Activated CD8-positive, alpha-beta T cell treated with anti-CD3 and anti-CD28 coated beads, Interleukin-2, amount 10 ng/mL, durations not matched to agents 7 days and 5 days (primary cell): ENCODE measurements at regions not wholly inside any gene's neighbourhood (a gene's known extent, or its start where the extent isn't known, plus 50 kb on each side); places are given as distances from the start of the nearest gene placed in this dataset.

Experiments
- ATAC-seq: fragments of 150-1000 bp; cut with Tn5 transposase; one replicate; pipeline ENCODE4 v1.10.0; 2021; ENCODE audit warnings: moderate library complexity
- CTCF ChIA-PET: fragments of 350-600 bp; sonication (Branson Sonifier 250); formaldehyde crosslinking; loops from one replicate; lab custom pipeline; 2021; ENCODE audit warnings: antibody characterized with exemption; lab: Charles Lee
- POLR2A ChIA-PET: fragments of 350-600 bp; sonication (Branson Sonifier 250); formaldehyde crosslinking; loops from one replicate; lab custom pipeline; 2021; ENCODE audit warnings: antibody characterized with exemption; lab: Charles Lee
- DNase-seq: peaks from one replicate; pipeline ENCODE4 v3.0.0-alpha.2; 2020
- H3K27ac Mint-ChIP-seq: one replicate; pipeline ENCODE4 v1.8.0; 2021; ENCODE audit warnings: mild to moderate bottlenecking, mixed read lengths
- H3K27me3 Mint-ChIP-seq: one replicate; pipeline ENCODE4 v1.8.0; 2021; ENCODE audit warnings: low read depth, mixed read lengths
- H3K36me3 Mint-ChIP-seq: one replicate; pipeline ENCODE4 v1.8.0; 2021; ENCODE audit warnings: low read depth, mixed read lengths
- H3K4me1 Mint-ChIP-seq: one replicate; pipeline ENCODE4 v1.8.0; 2021; ENCODE audit warnings: low read depth, mixed read lengths
- H3K4me3 Mint-ChIP-seq: one replicate; pipeline ENCODE4 v1.8.0; 2021; ENCODE audit warnings: mild to moderate bottlenecking, mixed read lengths
- H3K9me3 Mint-ChIP-seq: one replicate; pipeline ENCODE4 v1.8.0; 2022; ENCODE audit warnings: mixed read lengths; ENCODE audit not compliant: insufficient read depth

GRCh38 chr3:147002721-147003120, 397.6 kb upstream of the PLSCR5 start:
- ATAC-seq (no peak), DNase-seq (no peak)
- no peaks in the 10 kb centered on the region for H3K9me3 Mint-ChIP-seq
- no peak overlapping the region for H3K27ac Mint-ChIP-seq
- ChIA-PET CTCF (no interaction called here), POLR2A (no interaction called here)
- H3K4me3 Mint-ChIP-seq: no peak overlapping the region
- no peaks in the 10 kb centered on the region for H3K4me1 Mint-ChIP-seq
- H3K36me3 Mint-ChIP-seq: no peaks in the 10 kb centered on the region
- no peaks in the 10 kb centered on the region for H3K27me3 Mint-ChIP-seq

GRCh38 chr3:147000274-147000673, 395.1 kb upstream of the PLSCR5 start:
- DNase-seq (no peak), ATAC-seq (no peak)
- H3K4me1 Mint-ChIP-seq: no peaks in the 10 kb centered on the region
- H3K4me3 Mint-ChIP-seq: no peak overlapping the region
- no peaks in the 10 kb centered on the region for H3K27me3 Mint-ChIP-seq
- no peak overlapping the region for H3K27ac Mint-ChIP-seq
- H3K36me3 Mint-ChIP-seq: no peaks in the 10 kb centered on the region
- H3K9me3 Mint-ChIP-seq: no peaks in the 10 kb centered on the region
- ChIA-PET CTCF (no interaction called here), POLR2A (no interaction called here)

- POLR2A ChIA-PET: no interaction called here
- no peak overlapping the region for H3K27ac Mint-ChIP-seq
- CTCF ChIA-PET: no interaction called here
- DNase-seq: no peak
- no peaks in the 10 kb centered on the region for H3K36me3 Mint-ChIP-seq
- no peaks in the 10 kb centered on the region for H3K27me3 Mint-ChIP-seq
- no peaks in the 10 kb centered on the region for H3K9me3 Mint-ChIP-seq
- no peak for ATAC-seq
- no peak overlapping the region for H3K4me3 Mint-ChIP-seq
- no peaks in the 10 kb centered on the region for H3K4me1 Mint-ChIP-seq
Observed at GRCh38 chr3:146991907-146992306, 386.8 kb upstream of the PLSCR5 start.

GRCh38 chr3:146975476-146975875, 370.3 kb upstream of the PLSCR5 start:
- no peak overlapping the region for H3K27ac Mint-ChIP-seq
- CTCF ChIA-PET: no interaction called here

GRCh38 chr3:146975032-146975431, 369.9 kb upstream of the PLSCR5 start:
- Mint-ChIP-seq H3K27me3 (no peaks in the 10 kb centered on the region), H3K9me3 (peaks cover 3% of the 10 kb centered on the region), H3K27ac (no peak overlapping the region), H3K4me1 (no peaks in the 10 kb centered on the region), H3K36me3 (no peaks in the 10 kb centered on the region), H3K4me3 (no peak overlapping the region)
- DNase-seq (no peak), ATAC-seq (no peak)
- ChIA-PET CTCF (no interaction called here), POLR2A (no interaction called here)

More at GRCh38 chr3:146975476-146975875, 370.3 kb upstream of the PLSCR5 start:
- no peaks in the 10 kb centered on the region for H3K27me3 Mint-ChIP-seq
- POLR2A ChIA-PET: no interaction called here
- DNase-seq (no peak), ATAC-seq (no peak)
- no peaks in the 10 kb centered on the region for H3K9me3 Mint-ChIP-seq
- H3K4me3 Mint-ChIP-seq: no peak overlapping the region
- H3K36me3 Mint-ChIP-seq: no peaks in the 10 kb centered on the region
- H3K4me1 Mint-ChIP-seq: no peaks in the 10 kb centered on the region

GRCh38 chr3:146974001-146974400, 368.9 kb upstream of the PLSCR5 start:
- Mint-ChIP-seq H3K4me3 (no peak overlapping the region), H3K4me1 (no peaks in the 10 kb centered on the region), H3K36me3 (no peaks in the 10 kb centered on the region), H3K27me3 (no peaks in the 10 kb centered on the region), H3K9me3 (peaks cover 4% of the 10 kb centered on the region), H3K27ac (no peak overlapping the region)
- CTCF ChIA-PET: no interaction called here
- ATAC-seq (no peak), DNase-seq (no peak)
- POLR2A ChIA-PET: no interaction called here

- ATAC-seq (no peak), DNase-seq (no peak)
- Mint-ChIP-seq H3K9me3 (peaks cover 4% of the 10 kb centered on the region), H3K4me3 (no peak overlapping the region), H3K4me1 (no peaks in the 10 kb centered on the region), H3K27ac (no peak overlapping the region), H3K36me3 (no peaks in the 10 kb centered on the region), H3K27me3 (no peaks in the 10 kb centered on the region)
- ChIA-PET CTCF (no interaction called here), POLR2A (no interaction called here)
Observed at GRCh38 chr3:146972726-146973125, 367.6 kb upstream of the PLSCR5 start.

- peaks cover 4% of the 10 kb centered on the region for H3K9me3 Mint-ChIP-seq
- no peaks in the 10 kb centered on the region for H3K27me3 Mint-ChIP-seq
- H3K4me1 Mint-ChIP-seq: no peaks in the 10 kb centered on the region
- H3K27ac Mint-ChIP-seq: no peak overlapping the region
- no peak for DNase-seq
- no peaks in the 10 kb centered on the region for H3K36me3 Mint-ChIP-seq
- no peak for ATAC-seq
- ChIA-PET POLR2A (no interaction called here), CTCF (no interaction called here)
- H3K4me3 Mint-ChIP-seq: no peak overlapping the region
Observed at GRCh38 chr3:146970236-146970635, 365.1 kb upstream of the PLSCR5 start.

GRCh38 chr3:146969356-146969755, 364.2 kb upstream of the PLSCR5 start:
- Mint-ChIP-seq H3K36me3 (no peaks in the 10 kb centered on the region), H3K27ac (no peak overlapping the region), H3K27me3 (no peaks in the 10 kb centered on the region), H3K9me3 (peaks cover 4% of the 10 kb centered on the region), H3K4me3 (no peak overlapping the region), H3K4me1 (no peaks in the 10 kb centered on the region)
- CTCF ChIA-PET: no interaction called here
- ATAC-seq (no peak), DNase-seq (no peak)
- POLR2A ChIA-PET: no interaction called here

- POLR2A ChIA-PET: no interaction called here
- Mint-ChIP-seq H3K4me3 (no peak overlapping the region), H3K36me3 (no peaks in the 10 kb centered on the region), H3K27me3 (no peaks in the 10 kb centered on the region), H3K4me1 (no peaks in the 10 kb centered on the region), H3K27ac (no peak overlapping the region), H3K9me3 (peaks cover 4% of the 10 kb centered on the region)
- DNase-seq: no peak
- CTCF ChIA-PET: no interaction called here
- no peak for ATAC-seq
Observed at GRCh38 chr3:146968204-146968651, 363.1 kb upstream of the PLSCR5 start.

GRCh38 chr3:146967783-146968182, 362.6 kb upstream of the PLSCR5 start:
- H3K27ac Mint-ChIP-seq: no peak overlapping the region
- no peaks in the 10 kb centered on the region for H3K27me3 Mint-ChIP-seq
- DNase-seq: no peak
- ATAC-seq: no peak
- ChIA-PET CTCF (no interaction called here), POLR2A (no interaction called here)
- no peaks in the 10 kb centered on the region for H3K36me3 Mint-ChIP-seq
- H3K4me1 Mint-ChIP-seq: no peaks in the 10 kb centered on the region
- peaks cover 4% of the 10 kb centered on the region for H3K9me3 Mint-ChIP-seq
- no peak overlapping the region for H3K4me3 Mint-ChIP-seq

GRCh38 chr3:146966124-146966523, 361.0 kb upstream of the PLSCR5 start:
- Mint-ChIP-seq H3K4me3 (no peak overlapping the region), H3K9me3 (peaks cover 4% of the 10 kb centered on the region), H3K4me1 (no peaks in the 10 kb centered on the region), H3K36me3 (no peaks in the 10 kb centered on the region), H3K27me3 (no peaks in the 10 kb centered on the region), H3K27ac (no peak overlapping the region)
- ChIA-PET CTCF (no interaction called here), POLR2A (no interaction called here)
- DNase-seq (no peak), ATAC-seq (no peak)

- CTCF ChIA-PET: no interaction called here
- Mint-ChIP-seq H3K4me1 (no peaks in the 10 kb centered on the region), H3K36me3 (no peaks in the 10 kb centered on the region), H3K4me3 (no peak overlapping the region), H3K27me3 (no peaks in the 10 kb centered on the region), H3K9me3 (peaks cover 6% of the 10 kb centered on the region), H3K27ac (no peak overlapping the region)
- ATAC-seq (no peak), DNase-seq (no peak)
- POLR2A ChIA-PET: no interaction called here
Observed at GRCh38 chr3:146953511-146953981, 348.4 kb upstream of the PLSCR5 start.
